ENCODE measurements at regions not wholly inside any gene's neighbourhood (a gene's known extent, or its start where the extent isn't known, plus 50 kb on each side); places are given as distances from the start of the nearest gene placed in this dataset.

GRCh38 chr4:11799196-11799595, 370.5 kb upstream of the HS3ST1 start:
- TF ChIP-seq YY1 (IDR thresholded peaks at IDR 0.05; ENCODE audit: insufficient read depth, insufficient read length) (no peak), ZNF274 (IDR thresholded peaks at IDR 0.05; ENCODE audit: low read depth, low read length) (no peak)

Measured in NT2/D1 (cell line).